ENCODE measurements at regions not wholly inside any gene's neighbourhood (a gene's known extent, or its start where the extent isn't known, plus 50 kb on each side); places are given as distances from the start of the nearest gene placed in this dataset.

GRCh38 chr20:56689318-56689717 is 60.2 kb downstream of the TFAP2C start:
- DNase-seq (ENCODE audit: extremely low spot score), result no peak
- CTCF ChIA-PET, result no interaction called here
- TF ChIP-seq NFRKB (IDR thresholded peaks at IDR 0.05) (no peak), PKNOX1 (IDR thresholded peaks at IDR 0.05) (no peak), L3MBTL2 (conservative IDR thresholded peaks at IDR 0.05) (no peak)
- POLR2A ChIA-PET, result no interaction called here

GRCh38 chr20:56689852-56690485 is 60.9 kb downstream of the TFAP2C start:
- ChIA-PET CTCF (no interaction called here), POLR2A (no interaction called here)
- TF ChIP-seq SUZ12 (IDR thresholded peaks at IDR 0.05), result no peak
- TF ChIP-seq ZNF384 (IDR thresholded peaks at IDR 0.05), result no peak
- no peak for TF ChIP-seq FOXK2 (IDR thresholded peaks at IDR 0.05)
- TF ChIP-seq HDGF (IDR thresholded peaks at IDR 0.05; ENCODE audit: borderline replicate concordance), result no peak
- no peak for TF ChIP-seq ELF4 (IDR thresholded peaks at IDR 0.05)
- TF ChIP-seq FOXA1 (IDR thresholded peaks at IDR 0.05), result no peak
- no peak for TF ChIP-seq ARNT (IDR thresholded peaks at IDR 0.05)
- TF ChIP-seq NFRKB (IDR thresholded peaks at IDR 0.05), result no peak
- TF ChIP-seq SP1 (IDR thresholded peaks at IDR 0.05), result no peak
- no peak for TF ChIP-seq TARDBP (IDR thresholded peaks at IDR 0.05)
- no peak for TF ChIP-seq LEF1 (IDR thresholded peaks at IDR 0.05; ENCODE audit: borderline replicate concordance)
- no peak for TF ChIP-seq PKNOX1 (IDR thresholded peaks at IDR 0.05)
- TF ChIP-seq FOXM1 (IDR thresholded peaks at IDR 0.05; ENCODE audit: borderline replicate concordance), result no peak
- no peak for TF ChIP-seq BHLHE40 (IDR thresholded peaks at IDR 0.05; ENCODE audit: borderline replicate concordance)
- TF ChIP-seq CTBP1 (IDR thresholded peaks at IDR 0.05; ENCODE audit: borderline replicate concordance), result no peak
- TF ChIP-seq L3MBTL2 (conservative IDR thresholded peaks at IDR 0.05), result no peak
- DNase-seq (ENCODE audit: extremely low spot score), result no peak

- POLR2A ChIA-PET, result no interaction called here
- DNase-seq (ENCODE audit: extremely low spot score), result no peak
- CTCF ChIA-PET, result no interaction called here
- TF ChIP-seq FOXM1 (IDR thresholded peaks at IDR 0.05; ENCODE audit: borderline replicate concordance), result no peak
- TF ChIP-seq TARDBP (IDR thresholded peaks at IDR 0.05), result no peak
- TF ChIP-seq HDGF (IDR thresholded peaks at IDR 0.05; ENCODE audit: borderline replicate concordance), result no peak
- TF ChIP-seq ARNT (IDR thresholded peaks at IDR 0.05), result no peak
- no peak for TF ChIP-seq SUZ12 (IDR thresholded peaks at IDR 0.05)
- no peak for TF ChIP-seq SP1 (IDR thresholded peaks at IDR 0.05)
- no peak for TF ChIP-seq L3MBTL2 (conservative IDR thresholded peaks at IDR 0.05)
- no peak for TF ChIP-seq FOXK2 (IDR thresholded peaks at IDR 0.05)
- TF ChIP-seq PKNOX1 (IDR thresholded peaks at IDR 0.05), result no peak
- TF ChIP-seq FOXA1 (IDR thresholded peaks at IDR 0.05), result no peak
- no peak for TF ChIP-seq ELF4 (IDR thresholded peaks at IDR 0.05)
- no peak for TF ChIP-seq NFRKB (IDR thresholded peaks at IDR 0.05)
- TF ChIP-seq CTBP1 (IDR thresholded peaks at IDR 0.05; ENCODE audit: borderline replicate concordance), result no peak
Measured at GRCh38 chr20:56690531-56691175, 61.5 kb downstream of the TFAP2C start.

- CTCF ChIA-PET, result no interaction called here
- TF ChIP-seq BHLHE40 (IDR thresholded peaks at IDR 0.05; ENCODE audit: borderline replicate concordance) (no peak), FOXK2 (IDR thresholded peaks at IDR 0.05) (no peak), HDGF (IDR thresholded peaks at IDR 0.05; ENCODE audit: borderline replicate concordance) (no peak), FOXM1 (IDR thresholded peaks at IDR 0.05; ENCODE audit: borderline replicate concordance) (no peak), ZNF384 (IDR thresholded peaks at IDR 0.05) (no peak), SUZ12 (IDR thresholded peaks at IDR 0.05) (no peak), FOXA1 (IDR thresholded peaks at IDR 0.05) (no peak), NFRKB (IDR thresholded peaks at IDR 0.05) (no peak), PKNOX1 (IDR thresholded peaks at IDR 0.05) (no peak), L3MBTL2 (conservative IDR thresholded peaks at IDR 0.05) (no peak), LEF1 (IDR thresholded peaks at IDR 0.05; ENCODE audit: borderline replicate concordance) (no peak)
- POLR2A ChIA-PET, result no interaction called here
- DNase-seq (ENCODE audit: extremely low spot score), result no peak
Measured at GRCh38 chr20:56691325-56691998, 62.4 kb downstream of the TFAP2C start.

GRCh38 chr20:56693217-56693616 is 64.1 kb downstream of the TFAP2C start:
- no peak for DNase-seq (ENCODE audit: extremely low spot score)
- POLR2A ChIA-PET, result no interaction called here
- TF ChIP-seq HDGF (IDR thresholded peaks at IDR 0.05; ENCODE audit: borderline replicate concordance), result no peak
- no peak for TF ChIP-seq FOXK2 (IDR thresholded peaks at IDR 0.05)
- no peak for TF ChIP-seq ARNT (IDR thresholded peaks at IDR 0.05)
- no peak for TF ChIP-seq BHLHE40 (IDR thresholded peaks at IDR 0.05; ENCODE audit: borderline replicate concordance)
- TF ChIP-seq ELF4 (IDR thresholded peaks at IDR 0.05), result no peak
- TF ChIP-seq PKNOX1 (IDR thresholded peaks at IDR 0.05), result no peak
- TF ChIP-seq L3MBTL2 (conservative IDR thresholded peaks at IDR 0.05), result no peak
- no peak for TF ChIP-seq ZNF384 (IDR thresholded peaks at IDR 0.05)
- TF ChIP-seq SP1 (IDR thresholded peaks at IDR 0.05), result no peak
- TF ChIP-seq FOXA1 (IDR thresholded peaks at IDR 0.05), result no peak
- no peak for TF ChIP-seq FOXM1 (IDR thresholded peaks at IDR 0.05; ENCODE audit: borderline replicate concordance)
- TF ChIP-seq TARDBP (IDR thresholded peaks at IDR 0.05), result no peak
- TF ChIP-seq LEF1 (IDR thresholded peaks at IDR 0.05; ENCODE audit: borderline replicate concordance), result no peak
- TF ChIP-seq NFRKB (IDR thresholded peaks at IDR 0.05), result no peak
- no peak for TF ChIP-seq SUZ12 (IDR thresholded peaks at IDR 0.05)
- CTCF ChIA-PET, result no interaction called here

Data from HEK293T (cell line).